GM12878 (cell line): ENCODE measurements at regions not wholly inside any gene's neighbourhood (a gene's known extent, or its start where the extent isn't known, plus 50 kb on each side); places are given as distances from the start of the nearest gene placed in this dataset.

Experiments used
- CREM ChIP-seq: IDR thresholded peaks from 2 replicates; pipeline ENCODE4 v1.6.1; 2014; ENCODE audit warnings: antibody characterized with exemption, low read depth
- CTCF ChIP-seq, 3 experiments: IDR thresholded peaks in 2 of 3; conservative IDR thresholded peaks in 1 of 3; 2 replicates each; pipeline ENCODE4 v1.5.1; 2011; ENCODE audit warnings: low read depth in 3 of 3, low read length in 3 of 3, mild to moderate bottlenecking in 3 of 3, control low read depth in 2 of 3, moderate library complexity in 2 of 3, inconsistent platforms in 1 of 3, mixed read lengths in 1 of 3; ENCODE audit not compliant: control insufficient read depth in 2 of 3, insufficient read depth in 1 of 3; ENCODE audit errors: extremely low read depth in 1 of 3
- ELK1 ChIP-seq: IDR thresholded peaks from 2 replicates; pipeline ENCODE4 v1.6.1; 2012; ENCODE audit warnings: low read depth, low read length, improper control_type of control experiment
- EZH2 ChIP-seq: IDR thresholded peaks from 2 replicates; pipeline ENCODE4 v1.6.1; 2012; ENCODE audit warnings: low read depth, mild to moderate bottlenecking, control low read depth, inconsistent platforms, low read length, borderline replicate concordance; ENCODE audit not compliant: control insufficient read depth
- FOS ChIP-seq: IDR thresholded peaks from 3 replicates; pipeline ENCODE4 v1.6.1; 2011; ENCODE audit warnings: borderline replicate concordance; ENCODE audit not compliant: insufficient read length; ENCODE audit errors: extremely low read depth
- HDAC6 ChIP-seq: fragments of 200-600 bp; sonication (generic); IDR thresholded peaks from one replicate; pipeline ENCODE4 v1.8.0; 2017; ENCODE audit warnings: antibody characterized with exemption; ENCODE audit not compliant: unreplicated experiment
- MXI1 ChIP-seq: fragments of 150-350 bp; IDR thresholded peaks from 2 replicates; pipeline ENCODE4 v1.6.1; 2011; ENCODE audit warnings: low read depth, mild to moderate bottlenecking, inconsistent platforms, low read length, improper control_type of control experiment
- NFIC ChIP-seq: IDR thresholded peaks from 2 replicates; pipeline ENCODE4 v1.6.1; 2012; ENCODE audit warnings: low read depth, mild to moderate bottlenecking, inconsistent platforms, low read length, moderate library complexity
- RAD21 ChIP-seq: IDR thresholded peaks from 2 replicates; pipeline ENCODE4 v1.6.1; 2011; ENCODE audit warnings: mild to moderate bottlenecking, low read depth, low read length, moderate library complexity; ENCODE audit not compliant: insufficient read depth
- RFX5 ChIP-seq: IDR thresholded peaks from 2 replicates; pipeline ENCODE4 v1.6.1; 2011; ENCODE audit warnings: low read depth, low read length, improper control_type of control experiment
- SKIL ChIP-seq: fragments of 450-650 bp; IDR thresholded peaks from 2 replicates; pipeline ENCODE4 v1.6.1; 2017; ENCODE audit warnings: mild to moderate bottlenecking, low read depth, inconsistent platforms; ENCODE audit not compliant: poor library complexity, severe bottlenecking
- TCF12 ChIP-seq: IDR thresholded peaks from 2 replicates; pipeline ENCODE4 v1.6.1; 2011; ENCODE audit warnings: low read depth, mild to moderate bottlenecking, low read length
- ZZZ3 ChIP-seq: IDR thresholded peaks from 2 replicates; pipeline ENCODE4 v1.6.1; 2011; ENCODE audit warnings: low read depth; ENCODE audit not compliant: control insufficient read depth, insufficient read length

- TF ChIP-seq FOS (no peak), CTCF (IDR thresholded peaks at IDR 0.05 in 2 of 3, conservative IDR thresholded peaks at IDR 0.05 in 1 of 3; ENCODE audit: control insufficient read depth in 2 of 3, extremely low read depth in 1 of 3, insufficient read depth in 1 of 3, low read depth in 3 of 3, low read length in 3 of 3) (no peak), CREM (no peak), RAD21 (no peak), ELK1 (no peak), RFX5 (no peak), EZH2 (no peak), TCF12 (no peak), NFIC (no peak), MXI1 (no peak), ZZZ3 (no peak), SKIL (no peak), HDAC6 (no peak)
Measured at GRCh38 chr4:164412246-164412645, 341.7 kb upstream of the SMIM31 start.
